Activated CD4-positive, alpha-beta T cell treated with anti-CD3 and anti-CD28 coated beads, Interleukin-2, amount 10 ng/mL, durations not matched to agents 24 days and 14 days (primary cell): ENCODE measurements at regions not wholly inside any gene's neighbourhood (a gene's known extent, or its start where the extent isn't known, plus 50 kb on each side); places are given as distances from the start of the nearest gene placed in this dataset.
"Not testable (repeated sequence)": the region's sequence is repeated elsewhere in the genome, so short reads cannot be mapped to it uniquely, and the experiment has no call there.

ENCODE experiments used
- DNase-seq: peaks from one replicate; pipeline ENCODE4 v3.0.0; 2022
- H3K27ac Mint-ChIP-seq: one replicate; pipeline ENCODE4 v1.8.0; 2022; ENCODE audit warnings: mild to moderate bottlenecking, mixed read lengths
- H3K27me3 Mint-ChIP-seq: one replicate; pipeline ENCODE4 v1.8.0; 2022; ENCODE audit warnings: mixed read lengths
- H3K36me3 Mint-ChIP-seq: one replicate; pipeline ENCODE4 v1.8.0; 2022; ENCODE audit warnings: low read depth, mild to moderate bottlenecking, mixed read lengths
- H3K4me1 Mint-ChIP-seq: one replicate; pipeline ENCODE4 v1.8.0; 2021; ENCODE audit warnings: mixed read lengths
- H3K4me3 Mint-ChIP-seq: one replicate; pipeline ENCODE4 v1.8.0; 2022; ENCODE audit warnings: mild to moderate bottlenecking, moderate library complexity, mixed read lengths
- H3K9me3 Mint-ChIP-seq: one replicate; pipeline ENCODE4 v1.8.0; 2021; ENCODE audit warnings: mixed read lengths
- intact Hi-C: fragments of 100-400 bp; cut with micrococcal nuclease; formaldehyde crosslinking; loops from one replicate; pipeline ENCODE4 v1.15.1; 2023

- Mint-ChIP-seq H3K27ac (no peak overlapping the region), H3K9me3 (no peaks in the 10 kb centered on the region), H3K27me3 (peaks cover 2% of the 10 kb centered on the region), H3K4me1 (no peaks in the 10 kb centered on the region), H3K4me3 (no peak overlapping the region), H3K36me3 (no peaks in the 10 kb centered on the region)
- intact Hi-C loops = no loop called here
- DNase-seq = no peak
Measured at GRCh38 chr15:96166223-96167200, 164.0 kb upstream of the NR2F2 start.

GRCh38 chr15:96170616-96170978, 159.9 kb upstream of the NR2F2 start:
- H3K4me3 Mint-ChIP-seq, H3K9me3 Mint-ChIP-seq, intact Hi-C loops, H3K27ac Mint-ChIP-seq, H3K27me3 Mint-ChIP-seq, H3K36me3 Mint-ChIP-seq, H3K4me1 Mint-ChIP-seq, DNase-seq: not testable (repeated sequence)

GRCh38 chr15:96170979-96171739, 159.3 kb upstream of the NR2F2 start:
- peaks cover 3% of the 10 kb centered on the region for H3K9me3 Mint-ChIP-seq

DNA sequence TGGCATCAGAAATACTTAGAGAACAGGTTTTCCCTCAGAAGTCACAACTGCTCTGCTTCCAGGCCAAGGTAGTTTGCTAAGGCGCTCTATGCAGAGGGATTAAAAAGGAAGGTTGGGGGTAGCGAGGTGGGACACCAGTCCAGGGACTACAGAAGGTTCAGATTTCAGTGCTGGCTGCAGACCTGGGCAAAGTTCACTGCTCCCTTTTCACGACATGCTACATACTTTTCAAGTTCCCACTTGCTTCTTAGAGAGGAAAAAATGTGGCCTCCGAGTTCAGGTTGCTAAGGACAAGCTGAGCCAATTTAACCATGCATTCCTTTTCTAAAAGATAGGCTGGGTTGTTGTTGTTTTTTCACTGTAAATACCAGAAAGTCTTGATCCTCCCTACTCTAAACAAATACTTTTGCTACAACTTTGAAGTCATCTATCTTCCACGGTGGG, 158.6 kb upstream of the NR2F2 start:
- peaks cover 2% of the 10 kb centered on the region for H3K27me3 Mint-ChIP-seq
- DNase-seq = no peak
- H3K4me1 Mint-ChIP-seq = no peaks in the 10 kb centered on the region
- no peak overlapping the region for H3K27ac Mint-ChIP-seq
- no peak overlapping the region for H3K4me3 Mint-ChIP-seq
- H3K9me3 Mint-ChIP-seq = peaks cover 3% of the 10 kb centered on the region
- no peaks in the 10 kb centered on the region for H3K36me3 Mint-ChIP-seq
- intact Hi-C loops = no loop called here

More at GRCh38 chr15:96170979-96171739, 159.3 kb upstream of the NR2F2 start:
- intact Hi-C loops = no loop called here
- Mint-ChIP-seq H3K36me3 (no peaks in the 10 kb centered on the region), H3K4me1 (no peaks in the 10 kb centered on the region), H3K27me3 (peaks cover 2% of the 10 kb centered on the region), H3K4me3 (no peak overlapping the region), H3K27ac (no peak overlapping the region)
- DNase-seq = no peak

DNA sequence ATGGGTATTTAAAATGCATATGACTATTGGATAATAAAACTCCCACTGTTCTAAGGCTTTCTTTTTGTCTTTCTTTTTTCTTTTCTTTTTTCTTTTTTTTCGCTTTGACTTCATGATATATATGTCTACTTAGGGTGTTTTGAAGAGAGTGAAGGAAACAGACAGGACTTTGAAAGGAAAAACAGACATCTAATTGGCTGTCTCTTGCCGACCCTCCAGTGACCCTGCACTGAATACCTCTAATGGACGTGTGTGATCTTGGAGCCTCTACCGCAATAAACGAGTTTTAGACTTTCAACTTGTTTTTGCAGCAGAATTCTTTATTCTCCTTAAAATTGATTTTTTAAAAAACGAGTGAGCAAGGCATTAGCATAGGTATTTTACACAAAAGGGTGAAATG, 158.1 kb upstream of the NR2F2 start:
- no peak for DNase-seq
- intact Hi-C loops = no loop called here
- Mint-ChIP-seq H3K36me3 (no peaks in the 10 kb centered on the region), H3K4me3 (no peak overlapping the region), H3K9me3 (peaks cover 3% of the 10 kb centered on the region), H3K27ac (no peak overlapping the region), H3K27me3 (peaks cover 2% of the 10 kb centered on the region), H3K4me1 (no peaks in the 10 kb centered on the region)

DNA sequence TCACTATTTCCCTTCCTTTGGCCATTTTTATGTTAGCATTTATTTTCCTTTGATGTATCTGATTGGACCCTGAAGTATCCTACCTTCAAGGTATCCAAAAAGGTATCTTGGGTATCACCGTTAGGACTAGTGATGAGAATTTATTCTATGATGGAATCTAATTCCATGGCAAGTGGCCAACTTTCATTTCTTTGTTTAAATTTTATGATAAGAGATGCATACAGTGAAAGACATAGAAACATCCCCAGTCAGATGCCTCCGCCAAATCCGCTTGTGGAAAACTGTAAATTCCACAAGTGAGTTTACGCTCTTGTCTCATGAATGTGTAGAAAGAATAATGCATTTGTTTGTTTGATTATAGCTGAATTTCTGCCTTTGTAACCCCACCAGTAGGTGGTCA, 153.7 kb upstream of the NR2F2 start:
- Mint-ChIP-seq H3K4me1 (no peaks in the 10 kb centered on the region), H3K36me3 (no peaks in the 10 kb centered on the region), H3K4me3 (no peak overlapping the region), H3K9me3 (peaks cover 3% of the 10 kb centered on the region), H3K27ac (no peak overlapping the region), H3K27me3 (no peaks in the 10 kb centered on the region)
- intact Hi-C loops = no loop called here
- no peak for DNase-seq

- intact Hi-C loops = no loop called here
- no peak for DNase-seq
- no peak overlapping the region for H3K27ac Mint-ChIP-seq
- no peaks in the 10 kb centered on the region for H3K27me3 Mint-ChIP-seq
- H3K36me3 Mint-ChIP-seq = no peaks in the 10 kb centered on the region
- peaks cover 3% of the 10 kb centered on the region for H3K9me3 Mint-ChIP-seq
- H3K4me1 Mint-ChIP-seq = no peaks in the 10 kb centered on the region
- H3K4me3 Mint-ChIP-seq = no peak overlapping the region
Measured at GRCh38 chr15:96177279-96177678, 153.2 kb upstream of the NR2F2 start.

GRCh38 chr15:96180087-96180748, 150.3 kb upstream of the NR2F2 start:
- intact Hi-C loops = no loop called here
- Mint-ChIP-seq H3K27me3 (no peaks in the 10 kb centered on the region), H3K9me3 (peaks cover 3% of the 10 kb centered on the region), H3K27ac (no peak overlapping the region), H3K36me3 (no peaks in the 10 kb centered on the region), H3K4me1 (no peaks in the 10 kb centered on the region), H3K4me3 (no peak overlapping the region)
- DNase-seq = no peak

GRCh38 chr15:96181217-96181616, 149.3 kb upstream of the NR2F2 start:
- Mint-ChIP-seq H3K4me1 (no peaks in the 10 kb centered on the region), H3K4me3 (no peak overlapping the region), H3K36me3 (no peaks in the 10 kb centered on the region), H3K27ac (no peak overlapping the region), H3K27me3 (no peaks in the 10 kb centered on the region), H3K9me3 (no peaks in the 10 kb centered on the region)
- DNase-seq = no peak
- intact Hi-C loops = no loop called here

GRCh38 chr15:96181873-96182301, 148.6 kb upstream of the NR2F2 start:
- H3K27ac Mint-ChIP-seq = no peak overlapping the region
- no peaks in the 10 kb centered on the region for H3K36me3 Mint-ChIP-seq
- H3K27me3 Mint-ChIP-seq = no peaks in the 10 kb centered on the region
- DNase-seq = no peak
- intact Hi-C loops = no loop called here
- H3K4me1 Mint-ChIP-seq = no peaks in the 10 kb centered on the region
- H3K4me3 Mint-ChIP-seq = no peak overlapping the region
- H3K9me3 Mint-ChIP-seq = no peaks in the 10 kb centered on the region

DNA sequence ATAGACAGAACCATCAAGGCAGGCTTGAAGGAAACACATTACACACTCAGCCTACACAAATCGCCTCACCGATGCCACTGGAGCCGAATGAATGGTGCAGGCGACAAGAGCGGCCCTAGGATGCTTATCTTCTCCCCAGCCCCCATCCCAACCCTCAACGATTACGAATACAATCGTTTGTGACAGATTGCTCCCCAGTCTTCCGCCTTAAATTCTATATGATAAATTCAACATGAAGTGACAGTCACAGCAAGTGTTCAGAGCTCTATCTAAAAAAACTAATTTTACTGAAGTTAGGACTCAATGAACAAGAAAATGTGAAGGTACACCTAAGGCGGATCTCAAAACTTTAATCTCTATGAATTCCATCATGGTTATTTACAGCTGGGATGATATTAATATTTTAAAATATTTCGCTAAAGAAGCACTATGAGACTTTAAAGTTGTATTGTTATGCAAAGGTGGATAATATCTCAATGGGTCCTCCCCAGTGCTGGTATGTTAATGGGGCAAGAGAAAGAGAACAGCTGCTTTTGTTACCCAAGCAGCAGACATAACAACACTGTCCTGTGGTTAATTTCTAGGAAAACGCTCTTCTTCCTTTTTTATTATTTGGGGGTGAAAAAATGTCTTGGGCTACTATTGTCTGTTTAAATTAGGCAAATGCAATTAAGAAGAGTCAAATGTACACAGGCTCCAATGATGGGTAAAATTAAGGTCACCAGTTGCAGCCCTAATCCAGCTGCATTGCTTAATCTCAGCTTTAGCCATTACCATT, 147.6 kb upstream of the NR2F2 start:
- H3K4me1 Mint-ChIP-seq = no peaks in the 10 kb centered on the region
- intact Hi-C loops = no loop called here
- no peaks in the 10 kb centered on the region for H3K36me3 Mint-ChIP-seq
- H3K4me3 Mint-ChIP-seq = no peak overlapping the region
- DNase-seq = no peak
- H3K27me3 Mint-ChIP-seq = no peaks in the 10 kb centered on the region
- H3K27ac Mint-ChIP-seq = no peak overlapping the region
- no peaks in the 10 kb centered on the region for H3K9me3 Mint-ChIP-seq

DNA sequence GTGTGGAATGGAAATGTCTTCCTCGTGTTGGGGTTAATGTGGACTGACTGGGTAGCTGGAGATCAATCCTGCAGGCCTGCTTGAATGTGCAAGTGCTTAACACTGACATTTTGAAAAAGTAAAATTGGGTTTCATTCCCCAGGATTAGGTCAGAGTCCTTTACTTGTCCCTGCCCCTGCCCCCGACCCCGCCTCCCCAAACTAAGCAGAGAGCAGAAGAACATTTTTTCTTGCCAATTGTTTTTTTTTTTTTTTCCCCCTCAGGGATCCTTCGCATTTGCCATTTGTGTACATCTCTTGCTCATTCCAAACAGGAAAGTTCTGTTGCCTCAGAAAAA, 147.0 kb upstream of the NR2F2 start:
- Mint-ChIP-seq H3K9me3 (no peaks in the 10 kb centered on the region), H3K4me1 (no peaks in the 10 kb centered on the region), H3K27ac (no peak overlapping the region), H3K36me3 (no peaks in the 10 kb centered on the region), H3K27me3 (no peaks in the 10 kb centered on the region), H3K4me3 (no peak overlapping the region)
- no peak for DNase-seq
- intact Hi-C loops = no loop called here

DNA sequence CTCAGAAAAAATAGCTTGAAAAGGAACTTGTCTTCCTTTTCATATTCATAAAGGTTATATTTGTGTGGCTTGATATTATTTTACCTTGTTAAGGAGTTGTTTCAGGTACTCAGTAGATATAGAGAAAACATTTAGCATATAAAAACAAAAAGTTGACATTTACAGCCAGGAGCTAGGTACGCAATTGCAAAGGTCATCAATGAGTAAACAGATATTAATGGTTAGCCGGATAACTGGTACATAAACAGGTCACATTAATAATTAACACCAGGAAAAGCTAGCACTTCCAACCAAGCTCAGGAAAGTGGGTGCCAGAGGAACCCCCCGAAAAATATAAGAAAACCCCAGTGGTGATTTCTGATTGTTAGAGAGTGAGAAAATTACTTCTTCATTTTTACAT, 146.6 kb upstream of the NR2F2 start:
- Mint-ChIP-seq H3K9me3 (no peaks in the 10 kb centered on the region), H3K36me3 (no peaks in the 10 kb centered on the region), H3K4me1 (no peaks in the 10 kb centered on the region), H3K27me3 (no peaks in the 10 kb centered on the region), H3K27ac (no peak overlapping the region), H3K4me3 (no peak overlapping the region)
- intact Hi-C loops = no loop called here
- DNase-seq = no peak
